IMR-90 (cell line): ENCODE measurements at regions not wholly inside any gene's neighbourhood (a gene's known extent, or its start where the extent isn't known, plus 50 kb on each side); places are given as distances from the start of the nearest gene placed in this dataset.

Source experiments
- ATAC-seq: fragments of 200-7000 bp; cut with Tn5 transposase; 2 replicates; pipeline ENCODE4 v1.9.1; 2020; ENCODE audit warnings: low read depth, mild to moderate bottlenecking, moderate library complexity
- BruUV-seq: library from RNA; stranded (reverse); fragments of 400-500 nt; replicated peaks from 2 replicates; lab custom pipeline; 2021; lab: Mats Ljungman, UMichigan
- CTCF ChIA-PET: fragments of 300-600 bp; formaldehyde crosslinking; extraction: SDS; loops from one replicate; lab custom pipeline; 2021; ENCODE audit warnings: antibody characterized with exemption; lab: Yijun Ruan, JAX
- POLR2A ChIA-PET: fragments of 300-600 bp; sonication (Branson Sonifier 250); formaldehyde crosslinking; loops from one replicate; lab custom pipeline; 2022; ENCODE audit warnings: antibody characterized with exemption; ENCODE audit not compliant: unreplicated experiment; lab: Charles Lee
- DNase-seq: peaks from one replicate; pipeline ENCODE4 v3.0.0; 2013
- H2AFZ ChIP-seq: replicated peaks from 2 replicates; pipeline ENCODE3; 2013; ENCODE audit warnings: low read length, mild to moderate bottlenecking; ENCODE audit not compliant: poor library complexity
- H2AK5ac ChIP-seq: 2 replicates; pipeline ENCODE4 v1.6.1; 2013; ENCODE audit warnings: low read depth, low read length, inconsistent platforms
- H2AK9ac ChIP-seq: replicated peaks from 2 replicates; pipeline ENCODE3; 2013; ENCODE audit warnings: mild to moderate bottlenecking, low read depth, low read length, moderate library complexity; ENCODE audit not compliant: poor library complexity
- H2BK120ac ChIP-seq: 2 replicates; pipeline ENCODE4 v1.6.1; 2013; ENCODE audit warnings: low read depth, low read length, inconsistent platforms
- H2BK15ac ChIP-seq: 3 replicates; pipeline ENCODE4 v1.6.1; 2013; ENCODE audit warnings: low read depth, low read length, inconsistent platforms
- H2BK20ac ChIP-seq: 2 replicates; pipeline ENCODE4 v1.6.1; 2013; ENCODE audit warnings: low read depth, mild to moderate bottlenecking, inconsistent platforms, low read length, moderate library complexity
- H2BK5ac ChIP-seq: 2 replicates; pipeline ENCODE4 v1.6.1; 2013; ENCODE audit warnings: mild to moderate bottlenecking, low read depth, low read length, inconsistent platforms; ENCODE audit not compliant: poor library complexity, severe bottlenecking
- H3K14ac ChIP-seq: replicated peaks from 2 replicates; pipeline ENCODE4 v1.6.1; 2013; ENCODE audit warnings: low read depth, low read length, inconsistent platforms
- H3K18ac ChIP-seq: 2 replicates; pipeline ENCODE4 v1.6.1; 2013; ENCODE audit warnings: low read depth, low read length, control low read depth
- H3K23ac ChIP-seq: 2 replicates; pipeline ENCODE4 v1.6.1; 2013; ENCODE audit warnings: low read depth, low read length, inconsistent platforms
- H3K27ac ChIP-seq: 2 replicates; pipeline ENCODE4 v1.5.1; 2013; ENCODE audit warnings: mild to moderate bottlenecking, control low read depth, low read length; ENCODE audit not compliant: insufficient read depth
- H3K27me3 ChIP-seq: 2 replicates; pipeline ENCODE4 v1.6.1; 2013; ENCODE audit warnings: low read length; ENCODE audit not compliant: control insufficient read depth, insufficient read depth
- H3K36me3 ChIP-seq: 2 replicates; pipeline ENCODE4 v1.6.1; 2013; ENCODE audit warnings: low read length, mixed read lengths; ENCODE audit not compliant: control insufficient read depth, insufficient read depth
- H3K4ac ChIP-seq: 2 replicates; pipeline ENCODE4 v1.6.1; 2013; ENCODE audit warnings: low read depth, low read length, inconsistent platforms
- H3K4me1 ChIP-seq: 2 replicates; pipeline ENCODE4 v1.6.1; 2013; ENCODE audit warnings: low read length, mixed read lengths; ENCODE audit not compliant: control insufficient read depth, insufficient read depth
- H3K4me2 ChIP-seq: 2 replicates; pipeline ENCODE4 v1.6.1; 2013; ENCODE audit warnings: low read depth, mild to moderate bottlenecking, control low read depth, low read length, moderate library complexity
- H3K4me3 ChIP-seq: 2 replicates; pipeline ENCODE4 v1.5.1; 2013; ENCODE audit warnings: low read depth, mild to moderate bottlenecking, control low read depth, low read length, moderate library complexity; ENCODE audit not compliant: insufficient read depth
- H3K56ac ChIP-seq: 2 replicates; pipeline ENCODE4 v1.6.1; 2013; ENCODE audit warnings: low read length, inconsistent platforms; ENCODE audit not compliant: insufficient read depth; ENCODE audit errors: extremely low read depth
- H3K79me1 ChIP-seq, 2 experiments: 2 replicates each; pipeline ENCODE4 v1.6.1; 2013; ENCODE audit warnings: low read length in 2 of 2, inconsistent platforms in 1 of 2, low read depth in 1 of 2
- H3K9ac ChIP-seq: 2 replicates; pipeline ENCODE4 v1.6.1; 2013; ENCODE audit warnings: low read depth, low read length, control low read depth
- H3K9me1 ChIP-seq: 2 replicates; pipeline ENCODE4 v1.6.1; 2013; ENCODE audit warnings: low read length, inconsistent platforms; ENCODE audit not compliant: insufficient read depth
- H3K9me3 ChIP-seq: 2 replicates; pipeline ENCODE4 v1.6.1; 2013; ENCODE audit warnings: low read length; ENCODE audit not compliant: control insufficient read depth, insufficient read depth
- H4K20me1 ChIP-seq: 2 replicates; pipeline ENCODE4 v1.6.1; 2013; ENCODE audit warnings: low read length, inconsistent platforms; ENCODE audit not compliant: insufficient read depth
- H4K5ac ChIP-seq: 2 replicates; pipeline ENCODE4 v1.6.1; 2013; ENCODE audit warnings: mild to moderate bottlenecking, low read depth, low read length, control low read depth
- H4K8ac ChIP-seq, 2 experiments: 2 replicates each; pipeline ENCODE4 v1.6.1; 2013; ENCODE audit warnings: low read depth in 2 of 2, low read length in 2 of 2, control low read depth in 1 of 2, inconsistent platforms in 1 of 2
- H4K91ac ChIP-seq: 2 replicates; pipeline ENCODE4 v1.6.1; 2013; ENCODE audit warnings: low read depth, low read length, inconsistent platforms; ENCODE audit not compliant: insufficient read depth
- BHLHE40 ChIP-seq: fragments of 150-350 bp; IDR thresholded peaks from 2 replicates; pipeline ENCODE4 v1.6.1; 2016; ENCODE audit warnings: mild to moderate bottlenecking, low read depth, low read length
- CEBPB ChIP-seq: IDR thresholded peaks from 2 replicates; pipeline ENCODE4 v1.6.1; 2012; ENCODE audit warnings: low read depth, low read length, improper control_type of control experiment
- CHD1 ChIP-seq: IDR thresholded peaks from 2 replicates; pipeline ENCODE4 v1.6.1; 2012; ENCODE audit warnings: low read depth, low read length, improper control_type of control experiment
- CTCF ChIP-seq: conservative IDR thresholded peaks from 2 replicates; pipeline ENCODE4 v1.5.1; 2012; ENCODE audit warnings: mild to moderate bottlenecking, low read depth, low read length, improper control_type of control experiment
- ELK1 ChIP-seq: fragments of 150-350 bp; IDR thresholded peaks from 2 replicates; pipeline ENCODE4 v1.6.1; 2016; ENCODE audit warnings: low read depth, mild to moderate bottlenecking, low read length, moderate library complexity, borderline replicate concordance
- FOS ChIP-seq: fragments of 150-350 bp; IDR thresholded peaks from 2 replicates; pipeline ENCODE4 v1.6.1; 2016; ENCODE audit warnings: low read depth, low read length
- MAFK ChIP-seq: IDR thresholded peaks from 2 replicates; pipeline ENCODE4 v1.6.1; 2012; ENCODE audit warnings: low read depth, low read length, improper control_type of control experiment
- MAZ ChIP-seq: IDR thresholded peaks from 2 replicates; pipeline ENCODE4 v1.6.1; 2012; ENCODE audit warnings: low read depth, mild to moderate bottlenecking, low read length, improper control_type of control experiment, moderate library complexity, borderline replicate concordance
- MXI1 ChIP-seq: IDR thresholded peaks from 2 replicates; pipeline ENCODE4 v1.6.1; 2012; ENCODE audit warnings: low read depth, mild to moderate bottlenecking, low read length, moderate library complexity, borderline replicate concordance
- NFE2L2 ChIP-seq: fragments of 150-350 bp; IDR thresholded peaks from 2 replicates; pipeline ENCODE4 v1.6.1; 2016; ENCODE audit warnings: low read depth, mild to moderate bottlenecking, low read length
- POLR2A ChIP-seq: IDR thresholded peaks from 2 replicates; pipeline ENCODE4 v1.6.1; 2012; ENCODE audit warnings: mild to moderate bottlenecking, low read depth, low read length
- RAD21 ChIP-seq: IDR thresholded peaks from 2 replicates; pipeline ENCODE4 v1.6.1; 2012; ENCODE audit warnings: low read length, improper control_type of control experiment
- RCOR1 ChIP-seq: IDR thresholded peaks from 2 replicates; pipeline ENCODE4 v1.6.1; 2012; ENCODE audit warnings: mild to moderate bottlenecking, low read length, improper control_type of control experiment; ENCODE audit not compliant: insufficient replicate concordance
- RFX5 ChIP-seq: IDR thresholded peaks from 2 replicates; pipeline ENCODE4 v1.8.0; 2012; ENCODE audit warnings: low read depth, mild to moderate bottlenecking, low read length, moderate library complexity
- SMC3 ChIP-seq: fragments of 150-350 bp; IDR thresholded peaks from 2 replicates; pipeline ENCODE4 v1.6.1; 2016; ENCODE audit warnings: low read depth, mild to moderate bottlenecking, antibody characterized with exemption, low read length, moderate library complexity
- USF2 ChIP-seq: fragments of 150-350 bp; IDR thresholded peaks from 2 replicates; pipeline ENCODE4 v1.6.1; 2017; ENCODE audit warnings: mild to moderate bottlenecking, antibody characterized with exemption, low read length, low read depth
- WGBS, 2 experiments: methylation state at CpG; one replicate each; pipeline versions ENCODE4 v1.1.5 to v1.1.7; 2013; ENCODE audit warnings: missing lambda C conversion rate in 2 of 2; ENCODE audit not compliant: insufficient read length in 1 of 2; ENCODE audit errors: extremely low coverage in 2 of 2; 5-methylcytosine and 5-hydroxymethylcytosine counted together
- dilution Hi-C: fragments of 300-500 bp; cut with HindIII; formaldehyde crosslinking; loops from one replicate; pipeline ENCODE4 v1.14.3; 2018; ENCODE audit warnings: low sequenced_read_pairs; ENCODE audit not compliant: unreplicated experiment
- in situ Hi-C: fragments of 300-500 bp; cut with MboI; formaldehyde crosslinking; loops from 3 replicates; pipeline ENCODE4 v1.14.3; 2019; ENCODE audit warnings: low sequenced_read_pairs, inconsistent platforms, mixed read lengths
- intact Hi-C: fragments of 100-400 bp; cut with micrococcal nuclease; formaldehyde crosslinking; loops from 2 replicates; pipeline ENCODE4 v1.10.0; 2022

GRCh38 chr3:127079211-127079610, 96.3 kb downstream of the PLXNA1 start:
- H3K9me3 ChIP-seq, result no peaks in the 10 kb centered on the region
- no peaks in the 10 kb centered on the region for H4K20me1 ChIP-seq
- no peak overlapping the region for H2AK5ac ChIP-seq
- H2AFZ ChIP-seq, result no peak overlapping the region
- H2AK9ac ChIP-seq, result no peak overlapping the region
- no peaks in the 10 kb centered on the region; the same call in 1 of the 2 replicates for H3K9me1 ChIP-seq
- H4K5ac ChIP-seq, result no peak overlapping the region
- intact Hi-C loops (no loop called here), dilution Hi-C loops (no loop called here), in situ Hi-C loops (no loop called here)
- DNase-seq (no peak), ATAC-seq (no peak)
- H4K91ac ChIP-seq, result no peak overlapping the region
- H3K27ac ChIP-seq, result no peak overlapping the region
- no peak for TF ChIP-seq BHLHE40
- no peak for TF ChIP-seq RCOR1
- TF ChIP-seq POLR2A, result no peak
- no peak for TF ChIP-seq SMC3
- no peak for TF ChIP-seq ELK1
- no peak for TF ChIP-seq CEBPB
- no peak for TF ChIP-seq NFE2L2
- no peak for TF ChIP-seq CTCF
- no peak for TF ChIP-seq USF2
- no peak for TF ChIP-seq FOS
- TF ChIP-seq MXI1, result no peak
- TF ChIP-seq RAD21, result no peak
- no peak for TF ChIP-seq MAZ
- TF ChIP-seq CHD1, result no peak
- no peak for TF ChIP-seq MAFK
- TF ChIP-seq RFX5, result no peak
- no peak overlapping the region for H2BK15ac ChIP-seq
- H3K14ac ChIP-seq, result no peak overlapping the region
- H3K4me2 ChIP-seq, result no peak overlapping the region
- no peaks in the 10 kb centered on the region for H3K4me1 ChIP-seq
- H3K27me3 ChIP-seq, result peaks cover 13% of the 10 kb centered on the region
- H3K9ac ChIP-seq, result no peak overlapping the region
- no peak overlapping the region for H3K23ac ChIP-seq
- H3K56ac ChIP-seq, result no peak overlapping the region
- ChIA-PET CTCF (no interaction called here), POLR2A (no interaction called here)
- no peak overlapping the region for H3K4me3 ChIP-seq
- H4K8ac ChIP-seq, result no peak overlapping the region
- BruUV-seq, result no TSS peak
- H3K4ac ChIP-seq, result no peak overlapping the region
- H2BK120ac ChIP-seq, result no peak overlapping the region
- H2BK20ac ChIP-seq, result no peak overlapping the region
- no peak overlapping the region for H2BK5ac ChIP-seq
- no peak overlapping the region for H3K18ac ChIP-seq
- H3K79me1 ChIP-seq, result no peaks in the 10 kb centered on the region
- H3K36me3 ChIP-seq, result no peaks in the 10 kb centered on the region
- 88% methylated on average over 3 of the region's 5 CpGs; no CpG with 5 or more reads in 1 of the 2 experiments for WGBS, 2 experiments
